Type B pancreatic cell (in vitro differentiated cells): ENCODE measurements at regions not wholly inside any gene's neighbourhood (a gene's known extent, or its start where the extent isn't known, plus 50 kb on each side); places are given as distances from the start of the nearest gene placed in this dataset.

Experiments
- DNase-seq: peaks from one replicate; pipeline ENCODE4 v3.0.0; 2021; ENCODE audit warnings: mixed read lengths; ENCODE audit not compliant: unreplicated experiment; ENCODE audit errors: extremely low spot score
- H3K27ac Mint-ChIP-seq: 2 replicates; pipeline ENCODE4 v1.8.0; 2021; ENCODE audit warnings: mild to moderate bottlenecking, mixed read lengths
- H3K27me3 Mint-ChIP-seq: 2 replicates; pipeline ENCODE4 v1.8.0; 2021; ENCODE audit warnings: mixed read lengths
- H3K36me3 Mint-ChIP-seq: 2 replicates; pipeline ENCODE4 v1.8.0; 2021; ENCODE audit warnings: mixed read lengths
- H3K4me1 Mint-ChIP-seq: one replicate; pipeline ENCODE4 v1.8.0; 2021; ENCODE audit warnings: mixed read lengths; ENCODE audit not compliant: unreplicated experiment
- H3K4me3 Mint-ChIP-seq: 2 replicates; pipeline ENCODE4 v1.8.0; 2021; ENCODE audit warnings: mild to moderate bottlenecking, mixed read lengths
- H3K9me3 Mint-ChIP-seq: 2 replicates; pipeline ENCODE4 v1.8.0; 2021; ENCODE audit warnings: mixed read lengths
- TF ChIP-seq, protein P1 (sequence below): fragments of 200-600 bp; sonication (generic); conservative IDR thresholded peaks from 2 replicates; pipeline ENCODE4 v1.5.0; 2021; ENCODE audit warnings: antibody characterized with exemption, mild to moderate bottlenecking

DNA sequence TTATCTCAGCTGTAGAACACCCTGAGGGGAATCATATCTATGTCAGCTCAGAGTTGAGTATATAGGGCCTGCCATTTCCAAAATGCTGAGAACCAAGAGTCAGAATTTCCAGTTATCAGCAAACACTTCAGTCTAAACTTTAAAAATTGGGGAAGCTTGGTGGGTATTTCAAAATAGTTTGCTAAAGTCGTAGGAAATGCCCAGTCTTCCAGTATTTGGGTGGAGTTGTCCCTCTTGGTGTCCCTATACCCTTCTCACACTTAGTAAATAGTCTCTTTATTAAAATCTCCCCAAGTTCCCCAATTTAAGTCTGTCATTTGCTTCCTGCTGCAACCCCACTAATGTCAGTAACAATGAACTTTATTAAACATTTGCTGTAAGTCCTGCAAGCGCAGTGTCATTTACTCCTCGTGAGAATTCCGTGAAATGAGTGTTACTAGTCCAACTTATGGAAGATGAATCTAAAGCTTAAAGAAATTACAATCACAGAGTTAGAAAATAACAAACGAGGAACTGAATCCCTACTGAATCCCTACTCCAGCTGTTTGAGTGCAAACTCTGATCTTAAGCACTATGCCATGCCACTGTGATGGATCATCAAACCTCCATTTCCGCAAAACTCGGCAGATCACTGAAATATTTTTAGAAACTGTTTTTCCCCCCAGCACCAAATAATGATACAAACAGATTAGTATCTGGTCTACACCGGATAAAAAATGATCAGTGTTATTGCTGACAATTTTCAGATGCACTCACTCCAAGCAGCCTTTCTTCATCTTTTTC is 341.7 kb upstream of the PROK2 start:
- TF ChIP-seq, protein P1, sequence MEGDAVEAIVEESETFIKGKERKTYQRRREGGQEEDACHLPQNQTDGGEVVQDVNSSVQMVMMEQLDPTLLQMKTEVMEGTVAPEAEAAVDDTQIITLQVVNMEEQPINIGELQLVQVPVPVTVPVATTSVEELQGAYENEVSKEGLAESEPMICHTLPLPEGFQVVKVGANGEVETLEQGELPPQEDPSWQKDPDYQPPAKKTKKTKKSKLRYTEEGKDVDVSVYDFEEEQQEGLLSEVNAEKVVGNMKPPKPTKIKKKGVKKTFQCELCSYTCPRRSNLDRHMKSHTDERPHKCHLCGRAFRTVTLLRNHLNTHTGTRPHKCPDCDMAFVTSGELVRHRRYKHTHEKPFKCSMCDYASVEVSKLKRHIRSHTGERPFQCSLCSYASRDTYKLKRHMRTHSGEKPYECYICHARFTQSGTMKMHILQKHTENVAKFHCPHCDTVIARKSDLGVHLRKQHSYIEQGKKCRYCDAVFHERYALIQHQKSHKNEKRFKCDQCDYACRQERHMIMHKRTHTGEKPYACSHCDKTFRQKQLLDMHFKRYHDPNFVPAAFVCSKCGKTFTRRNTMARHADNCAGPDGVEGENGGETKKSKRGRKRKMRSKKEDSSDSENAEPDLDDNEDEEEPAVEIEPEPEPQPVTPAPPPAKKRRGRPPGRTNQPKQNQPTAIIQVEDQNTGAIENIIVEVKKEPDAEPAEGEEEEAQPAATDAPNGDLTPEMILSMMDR, result no peak
- Mint-ChIP-seq H3K9me3 (peaks cover 11% of the 10 kb centered on the region), H3K36me3 (no peaks in the 10 kb centered on the region), H3K27ac (no peak overlapping the region), H3K4me1 (peaks cover 11% of the 10 kb centered on the region), H3K4me3 (no peak overlapping the region), H3K27me3 (peaks cover 4% of the 10 kb centered on the region)
- DNase-seq, result no peak

DNA sequence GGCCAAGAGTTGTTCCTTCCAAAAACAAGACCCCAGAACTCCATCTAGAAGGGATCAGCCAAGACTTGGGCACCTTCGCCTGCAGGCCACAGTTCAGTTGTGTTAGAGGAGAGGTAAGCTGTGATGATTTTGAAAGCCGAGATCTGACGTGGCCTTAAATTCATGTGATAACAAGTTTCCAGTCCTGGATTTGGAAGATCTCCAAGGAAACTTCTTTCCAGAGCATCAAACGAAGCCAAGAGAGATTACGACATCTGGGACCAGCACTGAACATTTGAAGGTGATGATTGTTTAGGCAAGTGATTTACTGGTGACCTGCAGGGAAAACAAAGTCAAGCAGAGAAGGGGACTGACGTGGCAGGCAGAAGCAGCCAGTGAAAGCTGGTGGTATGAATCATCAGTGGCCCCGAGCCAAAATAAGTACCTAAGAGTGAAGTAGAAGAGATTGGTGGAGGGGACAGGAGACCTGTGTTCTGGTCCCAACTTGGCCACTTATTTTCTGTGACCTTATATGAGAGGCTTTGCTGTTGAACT is 339.0 kb upstream of the PROK2 start:
- Mint-ChIP-seq H3K27me3 (peaks cover 4% of the 10 kb centered on the region), H3K27ac (no peak overlapping the region), H3K4me3 (no peak overlapping the region), H3K36me3 (no peaks in the 10 kb centered on the region), H3K9me3 (peaks cover 8% of the 10 kb centered on the region), H3K4me1 (peaks cover 11% of the 10 kb centered on the region)
- no peak for DNase-seq
- TF ChIP-seq, protein P1, result no peak

DNA sequence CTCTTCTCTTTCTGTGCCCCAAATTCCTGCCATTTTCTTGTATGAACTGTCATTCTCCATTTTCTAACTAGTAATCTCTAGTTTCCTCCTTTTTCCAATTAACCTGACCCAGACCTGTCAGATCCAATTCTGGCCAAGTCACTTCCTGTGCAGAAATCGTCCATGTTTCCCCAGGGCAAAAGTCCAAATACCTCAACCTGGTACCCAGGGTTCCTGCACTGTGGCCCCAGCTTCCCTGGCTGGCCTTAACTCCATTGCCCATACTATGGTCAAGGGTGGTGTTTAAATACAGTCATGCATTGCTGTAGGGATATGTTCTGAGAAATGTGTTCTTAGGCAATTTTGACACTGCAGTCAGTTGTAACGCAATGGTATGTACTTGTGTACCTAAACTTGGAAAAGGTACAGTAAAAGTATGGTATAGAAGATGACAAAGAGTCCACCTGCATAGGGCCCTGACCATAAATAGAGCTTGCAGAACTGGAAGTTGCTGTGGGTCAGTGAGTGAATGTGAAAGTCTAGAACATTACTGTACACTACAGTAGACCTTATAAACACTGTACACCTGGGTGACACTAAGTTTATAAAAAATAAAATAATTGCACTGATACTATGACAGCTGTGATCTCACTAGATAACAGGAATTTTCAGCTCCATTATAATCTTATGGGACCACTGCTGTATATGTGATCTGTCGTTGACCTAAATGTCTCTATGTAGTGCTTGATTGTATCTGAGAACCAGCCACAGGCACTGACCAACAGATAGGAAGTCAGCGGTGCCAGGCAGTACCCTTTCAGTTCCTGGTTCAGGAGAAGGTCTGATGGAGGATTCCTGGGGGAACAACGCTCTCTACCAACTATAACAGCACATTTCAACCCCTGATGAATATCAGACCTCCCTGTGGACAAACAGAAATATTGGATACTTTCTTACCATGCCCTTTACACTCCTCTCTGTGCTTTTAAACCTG is 336.1 kb upstream of the PROK2 start:
- TF ChIP-seq, protein P1, result no peak
- Mint-ChIP-seq H3K27ac (no peak overlapping the region), H3K27me3 (no peaks in the 10 kb centered on the region), H3K4me1 (peaks cover 5% of the 10 kb centered on the region), H3K9me3 (peaks cover 3% of the 10 kb centered on the region), H3K36me3 (no peaks in the 10 kb centered on the region), H3K4me3 (no peak overlapping the region)
- DNase-seq, result no peak

DNA sequence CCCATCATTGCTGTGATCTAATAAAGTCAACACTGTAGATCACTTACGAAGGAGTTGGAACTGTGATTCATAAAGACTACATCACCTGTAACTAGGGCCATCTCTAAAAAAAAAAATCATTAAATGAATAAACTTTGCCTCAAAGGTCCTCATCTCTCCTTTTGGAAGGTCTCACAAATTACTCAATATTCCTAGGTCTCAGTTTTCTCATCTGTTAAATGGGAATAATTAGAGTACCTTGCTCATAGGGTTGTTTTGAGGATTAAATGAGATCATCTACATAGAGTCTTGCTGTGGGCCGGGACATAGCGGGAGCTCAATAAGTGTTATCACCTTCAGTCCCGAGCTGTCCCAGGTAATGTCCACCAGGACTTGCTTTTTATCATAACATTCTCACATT is 335.1 kb upstream of the PROK2 start:
- Mint-ChIP-seq H3K9me3 (peaks cover 3% of the 10 kb centered on the region), H3K4me3 (no peak overlapping the region), H3K4me1 (peaks cover 5% of the 10 kb centered on the region), H3K36me3 (no peaks in the 10 kb centered on the region), H3K27ac (no peak overlapping the region), H3K27me3 (no peaks in the 10 kb centered on the region)
- TF ChIP-seq, protein P1, result no peak
- no peak for DNase-seq

DNA sequence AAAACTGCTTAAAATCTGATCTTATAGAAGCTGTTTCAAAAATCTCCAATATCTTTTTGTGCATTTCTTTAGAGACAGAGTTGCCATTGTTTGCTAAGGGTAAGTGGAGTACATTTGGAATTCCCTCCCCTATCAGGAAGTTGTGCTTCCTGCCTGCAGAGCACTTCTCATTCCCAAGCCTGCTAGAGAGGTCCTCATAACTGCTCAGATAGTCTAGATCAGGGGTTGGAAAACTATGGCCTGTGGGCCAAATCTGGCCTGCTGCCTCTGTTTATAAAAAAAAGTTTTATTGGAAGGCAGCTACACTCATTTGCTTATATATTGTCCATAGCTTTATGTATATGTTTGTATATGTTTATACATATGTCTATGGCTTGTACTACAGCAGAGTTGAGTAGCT is 333.7 kb upstream of the PROK2 start:
- H3K36me3 Mint-ChIP-seq, result no peaks in the 10 kb centered on the region
- H3K4me3 Mint-ChIP-seq, result no peak overlapping the region
- DNase-seq, result no peak
- H3K9me3 Mint-ChIP-seq, result peaks cover 3% of the 10 kb centered on the region
- H3K27me3 Mint-ChIP-seq, result peaks cover under 1% of the 10 kb centered on the region
- TF ChIP-seq, protein P1, result no peak
- H3K27ac Mint-ChIP-seq, result no peak overlapping the region
- H3K4me1 Mint-ChIP-seq, result peaks cover under 1% of the 10 kb centered on the region
